ENCODE measurements at regions not wholly inside any gene's neighbourhood (a gene's known extent, or its start where the extent isn't known, plus 50 kb on each side); places are given as distances from the start of the nearest gene placed in this dataset.
A peak's percentile ranks its signal among the peaks of the same experiment; 100 is the strongest.
"Not testable (repeated sequence)": the region's sequence is repeated elsewhere in the genome, so short reads cannot be mapped to it uniquely, and the experiment has no call there.

- DNase-seq, result no peak
Measured at GRCh38 chr11:38365274-38365673, 1767.2 kb upstream of the RAG2 start.

- DNase-seq, result no peak
Measured at GRCh38 chr11:38356255-38356654, 1758.2 kb upstream of the RAG2 start.

GRCh38 chr11:38345286-38345685 is 1747.2 kb upstream of the RAG2 start:
- no peak for DNase-seq

- not testable (repeated sequence) for DNase-seq
Measured at GRCh38 chr11:38341612-38342011, 1743.6 kb upstream of the RAG2 start.

GRCh38 chr11:38339835-38340440 is 1741.9 kb upstream of the RAG2 start:
- no peak for DNase-seq

GRCh38 chr11:38338022-38338421 is 1740.0 kb upstream of the RAG2 start:
- DNase-seq, result not testable (repeated sequence)

GRCh38 chr11:38332046-38332445 is 1734.0 kb upstream of the RAG2 start:
- no peak for DNase-seq

GRCh38 chr11:38330578-38330977 is 1732.5 kb upstream of the RAG2 start:
- no peak for DNase-seq

GRCh38 chr11:38323961-38324761 is 1726.1 kb upstream of the RAG2 start:
- DNase-seq, result no peak

- no peak for DNase-seq
Measured at GRCh38 chr11:38315151-38315550, 1717.1 kb upstream of the RAG2 start.

GRCh38 chr11:38307455-38307854 is 1709.4 kb upstream of the RAG2 start:
- no peak for DNase-seq

- peak; percentile 59 for DNase-seq
Measured at GRCh38 chr11:38305682-38306081, 1707.6 kb upstream of the RAG2 start.

- no peak for DNase-seq
Measured at GRCh38 chr11:38304926-38305325, 1706.9 kb upstream of the RAG2 start.

GRCh38 chr11:38302564-38302963 is 1704.5 kb upstream of the RAG2 start:
- DNase-seq, result no peak

GRCh38 chr11:38300570-38300969 is 1702.5 kb upstream of the RAG2 start:
- no peak for DNase-seq

- DNase-seq, result no peak
Measured at GRCh38 chr11:38296211-38296776, 1698.3 kb upstream of the RAG2 start.

- DNase-seq, result no peak
Measured at GRCh38 chr11:38282718-38283117, 1684.7 kb upstream of the RAG2 start.

- DNase-seq, result no peak
Measured at GRCh38 chr11:38278457-38279141, 1680.6 kb upstream of the RAG2 start.

GRCh38 chr11:38274031-38274430 is 1676.0 kb upstream of the RAG2 start:
- DNase-seq, result no peak

GRCh38 chr11:38272376-38272775 is 1674.3 kb upstream of the RAG2 start:
- DNase-seq, result no peak

GRCh38 chr11:38266691-38267090 is 1668.7 kb upstream of the RAG2 start:
- no peak for DNase-seq

GRCh38 chr11:38256436-38256835 is 1658.4 kb upstream of the RAG2 start:
- DNase-seq, result no peak

GRCh38 chr11:38254913-38255312 is 1656.9 kb upstream of the RAG2 start:
- no peak for DNase-seq

GRCh38 chr11:38252620-38253019 is 1654.6 kb upstream of the RAG2 start:
- DNase-seq, result peak; percentile 22

Measured in MV-4-11 (cell line).